Embryonic facial prominence (tissue), 1 donor: ENCODE measurements at regions not wholly inside any gene's neighbourhood (a gene's known extent, or its start where the extent isn't known, plus 50 kb on each side); places are given as distances from the start of the nearest gene placed in this dataset.

Experiments
- DNase-seq: peaks from one replicate; pipeline ENCODE4 v3.0.0-alpha.2; 2016; ENCODE audit errors: extremely low spot score

DNA sequence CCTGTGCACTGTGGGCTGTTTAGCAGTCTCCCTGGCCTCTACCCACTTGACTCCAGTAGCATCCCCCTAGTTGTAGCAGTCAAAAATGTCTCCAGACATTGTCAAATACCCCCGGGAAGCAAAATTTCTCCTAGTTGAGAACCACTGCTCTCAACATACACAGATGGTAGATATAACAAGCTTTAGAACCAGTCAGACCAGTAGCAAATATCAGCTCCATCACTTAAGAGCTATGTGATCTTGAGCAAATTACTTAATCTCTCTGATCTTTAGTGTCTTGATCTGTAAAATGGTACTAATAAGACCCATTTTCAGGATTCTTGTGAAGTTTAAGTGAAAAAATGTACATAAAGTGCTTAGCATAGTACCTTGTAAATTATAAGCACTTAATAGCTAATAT, 96.2 kb downstream of the DUSP6 start:
- DNase-seq = no peak

DNA sequence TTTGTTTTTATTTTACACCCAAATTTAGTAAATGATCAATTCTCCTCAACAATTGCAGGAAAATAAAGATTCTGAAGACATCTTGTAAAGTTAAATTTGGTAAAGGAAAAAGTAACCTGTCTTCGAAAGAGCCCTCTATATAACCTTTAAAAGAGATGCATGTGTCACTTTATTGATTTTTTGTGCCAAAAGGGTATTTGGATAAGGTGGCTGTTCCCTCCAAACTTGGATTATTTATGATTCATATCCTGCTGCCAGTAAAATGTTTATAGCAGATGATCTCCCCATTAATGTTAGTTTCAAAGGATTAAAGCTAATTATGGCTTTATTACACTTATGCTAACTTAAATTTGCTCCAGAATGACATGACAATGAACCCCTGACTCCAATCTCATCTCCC, 98.8 kb downstream of the DUSP6 start:
- no peak for DNase-seq

DNA sequence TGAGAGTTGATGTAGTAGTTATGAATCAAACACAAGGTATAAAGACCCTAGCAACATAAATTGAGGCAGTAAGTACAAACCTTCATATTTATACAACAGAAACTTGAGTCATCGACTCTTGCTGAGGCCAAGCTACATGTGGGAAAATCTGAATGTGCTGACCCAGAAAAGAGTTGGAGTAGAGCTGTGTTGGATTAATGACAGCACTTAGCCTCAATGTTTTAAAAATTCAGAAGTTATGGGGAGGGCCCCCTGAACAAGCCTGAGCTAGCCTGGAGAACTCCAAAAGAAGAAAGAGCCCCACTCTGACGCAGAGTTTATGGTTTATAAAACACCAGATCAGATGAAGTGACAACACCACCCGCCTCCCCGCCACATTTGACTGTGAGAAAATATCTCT, 100.0 kb downstream of the DUSP6 start:
- DNase-seq = no peak

DNA sequence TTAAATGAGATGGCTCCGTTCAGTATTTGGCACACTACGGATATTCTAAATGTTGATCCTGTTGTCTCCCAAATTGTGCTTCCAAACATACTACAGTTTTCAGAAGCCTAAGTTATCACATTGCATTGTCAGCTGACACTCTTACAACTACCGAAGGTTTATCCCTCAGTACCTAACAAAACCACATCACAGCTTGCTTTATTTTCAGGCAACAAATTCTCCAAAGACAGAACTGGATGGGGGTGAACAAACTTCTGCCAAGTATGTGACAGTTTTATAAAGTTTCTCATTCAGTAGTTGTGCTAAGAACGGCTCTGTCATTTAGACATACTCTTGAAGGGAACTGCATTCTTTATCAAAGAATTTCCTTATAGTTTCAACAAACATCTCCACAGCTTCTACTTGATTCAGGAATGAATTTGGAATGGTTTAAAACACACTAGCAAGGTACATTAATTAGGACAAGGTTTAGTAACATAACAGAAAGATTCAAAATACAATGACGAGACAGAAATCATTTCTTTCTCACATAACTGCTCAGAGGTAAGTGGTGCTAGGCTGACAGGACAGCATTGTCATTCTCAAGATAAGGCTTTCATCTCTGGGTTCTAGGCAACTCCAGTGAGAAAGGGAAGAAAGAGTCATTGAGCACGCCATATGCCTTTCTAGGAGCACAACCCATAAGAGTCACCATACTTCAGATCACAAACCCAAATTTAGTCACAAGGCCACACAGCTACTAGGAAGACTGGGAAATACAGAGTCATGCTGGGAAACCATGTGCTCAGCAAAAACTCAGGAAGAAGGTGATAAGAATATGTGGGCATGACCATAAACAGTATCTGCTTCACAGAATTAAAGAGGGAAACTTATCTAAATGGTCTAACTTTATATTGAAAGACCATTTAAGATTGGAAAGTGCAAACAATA, 100.7 kb downstream of the DUSP6 start:
- no peak for DNase-seq

DNA sequence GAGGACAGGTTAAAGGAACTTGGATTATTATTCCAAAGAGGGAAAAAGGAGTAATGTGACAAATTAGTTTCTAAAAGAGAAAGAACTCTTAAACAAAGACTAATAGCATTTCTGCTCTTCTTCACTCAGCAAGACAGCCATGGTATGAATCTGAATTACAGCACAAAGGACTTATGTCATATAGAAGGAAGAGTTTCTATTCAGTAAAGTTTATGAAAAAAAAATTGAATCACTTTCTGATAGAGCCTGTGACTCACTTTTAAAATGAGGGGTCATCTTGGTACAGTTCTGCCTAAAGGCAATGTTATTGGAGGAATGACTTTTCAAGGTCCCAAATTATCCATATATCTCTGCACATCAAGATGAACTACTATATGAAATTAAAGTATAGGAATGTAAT, 101.7 kb downstream of the DUSP6 start:
- DNase-seq = no peak

DNA sequence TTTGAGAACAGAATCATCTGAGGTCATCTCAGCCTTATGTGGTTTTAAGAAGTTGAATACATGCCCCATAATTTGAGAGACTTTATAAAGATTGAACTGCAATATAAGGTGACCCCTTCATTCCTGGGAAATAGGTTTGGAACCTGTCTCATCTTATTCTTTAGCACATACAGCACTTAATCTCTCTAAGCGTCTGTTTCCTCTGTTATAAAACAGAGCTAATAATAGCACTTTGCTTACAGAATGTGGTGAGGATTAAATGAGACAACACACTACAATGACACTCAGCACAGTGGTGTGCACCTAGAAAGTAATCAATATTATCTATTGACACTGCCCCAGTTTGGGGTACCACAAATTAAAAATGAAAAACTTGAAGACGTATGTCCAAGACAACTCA, 102.1 kb downstream of the DUSP6 start:
- no peak for DNase-seq

DNA sequence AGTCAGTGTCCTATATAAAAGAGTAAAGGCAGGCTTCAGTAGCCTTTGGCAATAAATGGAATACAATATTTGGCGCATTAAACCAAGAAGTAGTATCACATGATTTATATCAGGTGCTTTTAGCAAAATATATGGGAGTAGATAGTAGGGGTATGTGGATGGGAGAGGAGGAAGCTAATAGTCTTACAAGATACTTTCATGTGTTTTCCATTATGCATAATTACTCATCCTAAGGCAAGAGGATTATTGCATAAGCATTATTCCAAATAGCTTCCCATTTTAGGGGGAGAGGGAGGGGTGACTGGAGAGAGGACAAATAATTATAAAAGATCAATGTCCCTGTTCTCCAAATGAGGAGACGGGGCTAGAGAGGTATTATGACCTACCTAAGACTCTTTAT, 104.3 kb downstream of the DUSP6 start:
- DNase-seq = no peak

DNA sequence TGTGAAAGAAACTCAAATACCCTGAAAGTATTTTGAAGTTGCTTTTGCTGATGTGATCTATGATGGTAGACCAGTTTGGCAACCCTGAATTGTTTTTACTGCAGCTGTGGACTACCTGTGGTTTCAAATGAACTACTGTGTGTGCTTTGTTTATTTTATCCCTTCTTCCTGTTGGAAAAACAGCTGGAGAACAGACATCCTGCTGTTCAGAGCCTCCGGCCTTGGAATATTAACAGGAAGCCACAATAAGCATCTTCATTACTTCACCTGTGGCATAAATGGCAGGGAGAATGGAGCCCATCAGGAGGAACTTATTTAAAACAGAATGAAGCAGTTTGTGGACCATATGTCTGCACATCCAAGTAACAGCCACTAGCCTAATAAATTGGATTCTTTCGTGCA, 104.8 kb downstream of the DUSP6 start:
- no peak for DNase-seq

DNA sequence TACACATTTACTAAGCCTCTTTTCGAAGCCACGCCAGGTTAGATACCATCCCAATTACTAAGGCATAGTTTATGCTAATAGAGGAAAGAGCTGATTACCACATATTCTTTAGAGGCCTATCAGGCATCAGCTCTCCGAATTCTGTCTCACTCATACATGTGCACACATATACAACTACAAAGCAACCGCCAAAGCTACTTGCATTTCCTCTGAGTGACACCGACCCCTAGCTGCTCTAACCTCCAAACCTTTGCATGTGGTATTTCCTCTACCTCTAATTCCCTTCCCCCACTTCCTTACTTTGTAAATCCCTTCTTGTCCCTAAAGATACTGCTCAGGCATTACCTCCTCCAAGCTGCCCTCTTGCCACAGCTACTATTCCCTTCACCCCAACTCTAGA, 107.2 kb downstream of the DUSP6 start:
- DNase-seq = no peak

DNA sequence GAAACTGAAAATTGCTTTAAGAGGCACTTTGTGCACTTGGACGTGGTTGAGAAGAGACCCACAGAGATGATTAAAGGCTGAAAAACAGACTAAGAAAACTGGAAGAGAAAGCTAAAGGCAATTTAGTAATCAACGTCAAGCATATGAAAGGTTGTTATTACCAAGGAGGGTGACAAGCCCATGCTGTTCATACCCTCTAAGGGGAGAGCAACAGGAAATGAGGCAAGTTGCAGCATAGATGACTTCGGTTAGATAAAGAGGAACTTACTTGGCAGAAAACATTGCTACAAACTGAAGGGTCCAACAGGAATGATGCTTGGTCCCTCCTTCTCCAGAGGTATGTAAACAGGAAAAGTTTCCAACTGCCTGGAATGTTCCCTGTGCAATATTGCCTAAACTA, 107.8 kb downstream of the DUSP6 start:
- DNase-seq = no peak

DNA sequence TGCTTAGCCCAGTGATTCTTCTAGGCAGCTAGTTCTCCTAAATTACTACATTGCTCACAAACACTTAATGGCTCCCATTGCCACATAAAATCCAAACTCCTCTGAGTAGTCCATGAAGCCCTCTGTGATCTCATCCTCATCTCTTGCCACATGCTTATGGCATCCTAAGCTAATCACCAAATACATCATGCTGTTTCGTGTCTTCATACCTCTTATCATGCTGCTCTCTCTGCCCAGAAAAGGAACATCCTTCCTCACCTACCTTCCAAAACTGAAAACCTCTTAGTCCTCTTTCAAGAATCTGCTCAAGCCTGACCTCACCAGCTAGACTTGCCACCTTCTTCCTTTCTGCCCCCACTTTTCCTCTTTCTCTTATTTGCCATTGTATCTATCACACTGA, 108.5 kb downstream of the DUSP6 start:
- DNase-seq = no peak

DNA sequence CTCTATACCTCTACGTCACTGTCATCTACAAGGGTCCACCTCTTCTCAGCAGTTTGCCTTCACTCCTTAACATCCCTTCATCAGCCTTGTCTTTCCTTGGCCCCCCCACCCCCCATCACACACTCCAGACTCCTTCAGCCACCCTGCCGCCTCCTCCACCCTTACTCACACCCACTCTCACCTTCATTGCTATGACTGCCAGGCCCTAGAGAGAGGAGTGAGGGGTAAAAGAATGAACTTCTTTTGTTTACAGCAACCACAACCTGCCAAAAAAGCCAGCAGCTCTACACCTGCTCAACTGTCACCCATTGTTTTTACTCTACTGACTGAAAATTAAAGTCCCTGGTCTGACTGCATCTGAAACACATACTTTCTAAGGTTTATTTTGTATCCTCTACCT, 112.8 kb downstream of the DUSP6 start:
- DNase-seq = no peak

DNA sequence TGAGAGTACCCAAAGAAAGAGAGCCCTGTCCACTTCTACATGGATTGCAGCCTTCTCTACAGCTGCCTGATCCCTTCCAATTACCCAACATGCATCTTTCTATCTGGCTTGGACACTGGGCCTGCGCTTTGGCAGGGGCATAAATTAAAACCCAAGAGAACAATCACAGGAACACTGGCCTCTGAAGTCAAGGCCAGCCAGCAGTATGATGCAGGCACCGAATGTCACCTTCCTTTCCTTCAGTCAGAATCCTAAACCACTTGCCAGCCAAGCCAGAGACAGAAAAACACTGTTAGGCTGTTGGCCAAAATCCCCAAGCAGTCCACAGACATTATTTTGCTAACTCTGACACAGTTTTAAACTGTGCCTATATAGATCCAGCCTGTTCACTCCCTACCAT, 113.7 kb downstream of the DUSP6 start:
- no peak for DNase-seq

DNA sequence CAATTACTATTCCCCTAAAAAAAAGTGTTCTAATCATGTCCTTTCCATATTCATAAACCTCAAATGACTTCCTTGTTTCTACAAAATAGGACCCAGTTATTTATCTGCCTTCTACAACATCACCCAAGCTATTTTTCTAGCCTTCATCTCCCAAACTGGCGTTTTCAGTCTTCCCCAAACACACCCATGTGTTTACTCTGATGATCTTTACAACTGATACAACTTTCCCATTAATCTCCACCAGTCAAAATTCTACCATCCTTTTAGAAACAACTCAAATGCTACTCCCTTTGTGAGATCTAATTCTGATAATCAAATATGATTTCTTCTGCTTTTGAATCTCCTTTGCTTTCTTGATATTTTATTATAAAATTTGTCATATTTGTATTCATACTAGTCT, 114.5 kb downstream of the DUSP6 start:
- DNase-seq = no peak

DNA sequence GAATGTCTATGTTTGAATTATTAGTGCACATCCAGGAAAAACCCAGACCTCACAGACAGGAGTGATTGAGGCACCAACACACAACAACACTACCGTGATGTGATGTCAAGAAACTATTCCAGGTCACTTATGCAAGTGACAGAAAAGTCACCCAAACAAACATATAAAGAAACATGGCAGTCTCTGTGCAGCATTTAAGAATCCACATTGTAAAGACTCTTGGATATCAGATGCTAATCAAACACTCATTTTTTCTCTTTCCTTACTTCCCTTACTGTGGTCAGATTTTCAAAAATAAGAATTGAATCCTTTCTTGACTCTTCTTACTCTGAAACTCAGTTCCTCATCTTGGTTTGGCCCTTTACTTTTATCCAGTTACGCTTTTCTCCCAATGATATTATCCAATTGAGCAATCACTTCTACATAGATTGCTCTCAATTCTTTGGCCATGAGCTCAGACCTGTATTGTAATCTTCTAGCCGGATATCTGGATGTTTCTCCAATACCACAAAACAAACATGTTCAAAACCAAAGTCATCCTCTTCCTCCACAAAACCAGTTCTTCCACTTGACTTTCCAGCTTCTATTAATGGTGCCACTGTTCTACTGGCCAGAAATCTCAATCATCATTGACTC, 115.4 kb downstream of the DUSP6 start:
- no peak for DNase-seq

DNA sequence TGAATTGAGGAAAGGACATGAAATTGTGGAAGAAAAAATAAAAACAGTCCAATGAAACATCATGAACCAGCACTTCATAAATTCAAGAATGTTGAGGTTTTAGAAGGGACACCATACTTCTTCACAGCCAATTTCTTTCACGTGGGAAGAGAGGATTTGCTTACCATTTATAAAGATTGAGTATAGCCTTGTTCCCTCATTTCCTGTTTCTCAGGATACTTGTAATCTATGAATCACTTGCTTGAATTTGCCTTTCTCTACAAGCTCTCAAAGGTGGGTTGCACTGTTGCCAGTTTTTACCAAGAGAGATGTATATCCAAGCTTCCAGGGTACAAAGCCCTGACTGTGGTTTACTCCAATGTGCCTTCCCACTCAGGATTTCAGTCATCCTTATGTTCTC, 116.1 kb downstream of the DUSP6 start:
- DNase-seq = no peak

DNA sequence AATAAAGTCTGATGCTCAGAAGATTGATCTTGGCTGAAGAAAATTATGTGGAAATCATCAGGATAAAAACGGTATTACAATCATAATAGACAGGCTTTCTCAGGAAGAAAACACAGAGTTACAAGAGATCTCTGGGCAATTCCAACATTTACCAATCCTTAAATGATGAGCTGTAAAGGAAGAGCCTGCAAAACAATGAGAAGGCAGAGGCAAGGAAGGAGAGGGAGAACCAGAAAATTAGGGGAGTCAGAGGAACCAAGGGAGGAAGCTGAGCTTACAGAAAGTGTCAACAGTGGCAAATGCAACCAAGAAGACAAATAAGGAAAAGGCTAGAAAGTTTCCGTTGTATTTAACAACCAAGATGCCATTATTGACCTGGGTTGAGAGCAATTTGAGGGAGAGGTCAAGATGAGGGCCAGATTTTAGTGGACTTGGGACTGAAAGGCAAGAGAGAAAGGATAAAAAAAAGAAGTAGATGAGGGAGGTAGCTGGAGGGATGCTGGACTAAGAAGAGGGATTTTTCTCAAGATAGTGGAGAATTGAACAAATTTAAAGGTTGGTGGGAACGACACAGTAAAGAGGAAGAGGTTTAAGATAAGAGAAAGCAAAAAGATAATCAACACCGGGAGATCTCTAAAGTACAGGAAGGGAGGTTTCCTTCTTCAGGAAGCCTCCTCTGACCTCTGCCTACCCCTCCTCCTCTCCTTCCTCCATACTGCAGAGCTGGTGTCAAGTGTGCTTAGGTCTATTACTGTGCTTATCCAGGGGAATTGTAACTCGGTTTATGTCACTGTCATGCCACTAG, 116.9 kb downstream of the DUSP6 start:
- DNase-seq = no peak

DNA sequence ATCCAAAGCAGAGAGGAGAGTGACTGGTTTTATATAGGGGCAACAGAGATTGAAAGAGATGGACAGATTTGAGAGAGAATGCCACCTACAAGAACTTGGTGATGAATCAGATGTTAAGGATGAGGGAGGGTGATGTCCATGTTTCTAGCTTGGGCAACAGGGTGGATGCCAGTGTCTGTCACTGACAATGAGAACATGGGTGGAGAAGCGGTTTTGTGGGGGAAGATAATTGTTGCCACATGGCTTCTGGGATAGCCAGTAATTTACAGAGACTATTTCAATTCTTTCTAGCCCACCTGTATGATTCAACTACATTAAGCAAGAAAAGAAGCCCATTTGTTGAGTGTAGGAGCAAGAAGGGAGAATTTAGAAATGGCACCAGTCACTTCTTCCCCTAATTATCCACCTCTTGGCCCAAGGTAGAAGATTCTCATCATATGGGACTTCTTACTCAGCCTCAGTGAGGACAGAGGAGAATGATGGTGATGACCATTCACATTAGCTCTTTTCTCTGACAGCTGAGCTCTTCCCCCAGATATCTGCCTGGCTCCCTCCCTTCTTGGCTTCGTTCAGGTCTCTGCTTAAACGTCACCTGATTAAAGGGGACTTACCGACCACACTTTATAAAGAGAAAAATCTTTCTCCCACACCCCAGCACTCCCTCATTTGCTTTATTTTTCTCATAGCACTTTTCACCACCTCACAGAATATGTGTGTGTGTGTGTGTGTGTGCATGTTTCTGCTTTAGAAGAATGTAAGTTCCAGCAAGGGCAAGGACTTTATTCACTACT, 117.8 kb downstream of the DUSP6 start:
- DNase-seq = no peak

DNA sequence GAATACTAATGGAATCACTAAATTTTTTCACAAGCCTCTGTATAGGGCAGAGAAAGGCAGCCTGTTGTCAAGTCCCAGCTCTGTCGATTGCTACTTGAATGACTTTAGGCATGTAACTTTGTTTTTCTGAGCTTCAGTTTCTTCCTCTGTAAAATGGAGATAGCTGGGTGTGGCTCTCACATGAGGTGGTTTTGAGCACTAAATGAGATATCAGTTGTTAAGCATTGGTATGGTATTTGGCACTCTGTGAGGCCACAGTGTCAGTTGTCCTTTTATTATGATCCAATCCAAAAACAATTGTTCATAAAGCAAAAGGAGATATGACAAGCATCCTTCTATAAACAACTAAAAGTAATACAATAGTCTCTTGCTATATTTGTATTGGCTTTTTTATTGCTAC, 120.6 kb downstream of the DUSP6 start:
- DNase-seq = no peak

DNA sequence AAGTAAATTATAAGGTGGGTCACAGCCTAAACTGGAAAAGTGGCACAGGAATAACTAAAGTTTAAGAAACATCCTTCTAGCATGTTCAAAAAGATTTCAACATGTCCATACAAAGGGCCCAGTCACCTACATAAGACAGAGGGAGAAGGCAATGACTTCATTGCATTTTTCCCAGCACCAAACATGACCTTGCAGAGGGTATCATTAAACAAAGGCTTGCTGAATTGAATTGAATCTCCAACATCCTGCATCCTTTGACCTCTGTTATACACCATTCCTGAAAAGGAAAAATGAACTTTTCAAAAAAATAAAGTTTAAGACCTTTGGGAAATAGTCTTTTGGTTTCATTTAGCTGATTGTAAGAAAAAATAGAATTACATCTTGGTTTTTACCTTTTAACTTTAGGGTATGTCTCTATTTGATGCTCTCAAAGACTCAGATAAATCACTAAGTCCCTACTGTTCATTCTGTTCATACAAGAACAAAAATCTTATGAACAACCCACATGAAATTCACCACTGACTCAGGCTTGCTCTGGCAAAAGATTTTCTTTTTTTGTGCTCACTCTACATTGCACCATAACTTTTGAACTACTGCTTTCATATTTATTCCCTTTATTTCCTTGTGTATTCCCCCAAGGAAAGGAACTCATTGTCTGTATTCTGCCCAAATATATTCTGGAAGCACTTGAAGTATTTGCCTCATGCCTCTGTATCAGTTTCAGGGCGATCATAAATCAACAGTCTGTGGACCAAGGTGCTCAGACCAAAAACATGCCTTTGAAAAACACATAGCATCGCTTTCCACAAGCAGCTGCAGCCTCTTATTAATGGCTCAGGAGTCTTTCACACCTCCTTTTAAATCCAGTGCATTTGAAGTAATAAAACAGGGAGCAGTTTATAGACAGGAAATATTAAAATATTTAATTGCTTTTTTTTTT, 121.7 kb downstream of the DUSP6 start:
- DNase-seq = no peak

DNA sequence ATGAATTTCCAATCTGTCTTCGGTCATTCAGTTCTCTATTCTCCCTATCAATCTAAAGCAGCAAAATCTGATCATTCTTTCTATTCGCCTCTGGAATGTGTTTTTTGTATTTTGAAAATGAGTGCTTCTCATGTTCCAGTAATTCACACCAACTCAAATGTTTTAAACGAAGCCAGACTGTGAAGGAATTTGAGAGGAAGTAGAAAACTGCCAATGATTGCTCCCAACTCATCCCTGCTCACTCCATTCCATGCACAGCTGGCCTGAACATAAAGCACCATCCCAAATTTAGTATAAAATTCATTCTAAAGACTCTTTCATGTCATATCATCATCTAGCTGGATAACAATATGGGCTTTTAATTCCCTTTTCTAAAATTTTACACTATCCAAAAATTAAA, 123.8 kb downstream of the DUSP6 start:
- no peak for DNase-seq
